ENCODE measurements at regions not wholly inside any gene's neighbourhood (a gene's known extent, or its start where the extent isn't known, plus 50 kb on each side); places are given as distances from the start of the nearest gene placed in this dataset.
"Not testable (repeated sequence)": the region's sequence is repeated elsewhere in the genome, so short reads cannot be mapped to it uniquely, and the experiment has no call there.

DNA sequence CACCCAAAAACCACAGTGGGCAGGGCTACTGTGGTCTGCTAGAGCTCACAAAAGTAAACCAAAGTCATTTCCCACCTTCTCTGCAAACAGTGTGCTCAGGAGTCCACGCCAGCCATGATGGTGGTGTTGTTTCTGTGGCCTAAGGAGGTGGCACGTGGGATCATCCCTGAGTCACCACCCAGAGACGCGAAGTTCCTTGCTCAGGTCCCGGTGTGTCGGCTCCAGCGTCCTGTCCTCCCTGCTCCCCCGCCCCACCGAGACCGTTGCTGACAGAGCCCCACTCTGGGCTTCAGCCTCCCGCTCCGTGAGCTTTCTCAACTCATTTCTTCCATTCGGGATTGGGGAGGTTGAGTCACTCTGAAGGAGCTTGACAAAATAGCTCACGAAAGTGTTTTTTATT is 118.7 kb downstream of the NPTX2 start:
- H3K23ac ChIP-seq (ENCODE audit: low read length in 2 of 2): no peak overlapping the region
- H2AK5ac ChIP-seq (ENCODE audit: low read length, severe bottlenecking): no peak overlapping the region
- H4K8ac ChIP-seq (ENCODE audit: low read length): no peak overlapping the region
- WGBS: 86% methylated on average over 14 of the region's 14 CpGs
- H2BK120ac ChIP-seq (ENCODE audit: low read depth, low read length): no peak overlapping the region
- H3K9ac ChIP-seq (ENCODE audit: low read length): no peak overlapping the region
- H2BK15ac ChIP-seq (ENCODE audit: low read depth, poor library complexity, severe bottlenecking): no peak overlapping the region
- no peak overlapping the region for H4K91ac ChIP-seq (ENCODE audit: low read length)
- peaks cover 0 to under 1% of the 10 kb centered on the region in 2 experiments for H3K27me3 ChIP-seq (ENCODE audit: control insufficient read depth in 1 of 2, insufficient read depth in 1 of 2, low read length in 2 of 2)
- no peaks in the 10 kb centered on the region for H3K36me3 ChIP-seq (ENCODE audit: control insufficient read depth in 1 of 2, insufficient read depth in 2 of 2, low read depth in 1 of 2, low read length in 2 of 2)
- H3K4me3 ChIP-seq (ENCODE audit: insufficient read depth in 1 of 2, low read depth in 1 of 2, low read length in 2 of 2): no peak overlapping the region
- no peak overlapping the region for H3K18ac ChIP-seq (ENCODE audit: low read depth in 1 of 2, low read length in 2 of 2)
- H2BK12ac ChIP-seq (ENCODE audit: low read length in 2 of 2): no peak overlapping the region
- H2BK5ac ChIP-seq (ENCODE audit: low read depth, low read length, poor library complexity, severe bottlenecking): no peak overlapping the region
- no peaks in the 10 kb centered on the region for H3K4me1 ChIP-seq (ENCODE audit: control insufficient read depth, insufficient read depth, low read depth, low read length)
- H3K9me3 ChIP-seq (ENCODE audit: control insufficient read depth, low read length): peaks cover 3% of the 10 kb centered on the region
- no peak overlapping the region for H3K4me2 ChIP-seq (ENCODE audit: low read length, poor library complexity, severe bottlenecking)
- no peak overlapping the region for H3K27ac ChIP-seq (ENCODE audit: low read length, poor library complexity, severe bottlenecking)
- no peaks in the 10 kb centered on the region for H3K79me1 ChIP-seq (replicated peaks; ENCODE audit: low read length, poor library complexity, severe bottlenecking)
- no peak overlapping the region for H3K14ac ChIP-seq (ENCODE audit: low read length in 2 of 2)
- no peak overlapping the region for H3K4ac ChIP-seq (ENCODE audit: low read depth in 1 of 2, low read length in 2 of 2)
- no peak for DNase-seq
- H2AFZ ChIP-seq (ENCODE audit: low read depth, low read length): no peak overlapping the region

DNA sequence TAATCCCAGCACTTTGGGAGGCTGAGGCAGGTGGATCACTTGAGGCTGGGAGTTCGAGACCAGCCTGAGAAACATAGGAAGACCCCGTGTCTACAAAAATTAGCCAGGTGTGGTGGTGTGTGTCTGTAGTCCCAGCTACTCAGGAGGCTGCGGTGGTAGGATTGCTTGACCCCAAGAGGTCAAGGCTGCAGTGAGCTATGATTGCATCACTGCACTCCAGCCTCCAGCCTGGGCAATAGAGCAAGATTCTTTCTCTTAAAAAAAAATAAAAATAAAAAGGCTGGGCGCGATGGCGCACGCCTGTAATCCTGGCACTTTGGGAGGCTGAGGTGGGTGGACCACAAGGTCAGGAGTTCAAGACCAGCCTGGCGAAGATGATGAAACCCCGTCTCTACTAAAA is 119.4 kb downstream of the NPTX2 start:
- not testable (repeated sequence) for H3K4me2 ChIP-seq (ENCODE audit: low read length, poor library complexity, severe bottlenecking); H3K14ac ChIP-seq (ENCODE audit: low read length in 2 of 2); H3K18ac ChIP-seq (ENCODE audit: low read depth in 1 of 2, low read length in 2 of 2); H3K4me1 ChIP-seq (ENCODE audit: control insufficient read depth, insufficient read depth, low read depth, low read length); H3K4ac ChIP-seq (ENCODE audit: low read depth in 1 of 2, low read length in 2 of 2); H3K4me3 ChIP-seq (ENCODE audit: insufficient read depth in 1 of 2, low read depth in 1 of 2, low read length in 2 of 2); H3K9me3 ChIP-seq (ENCODE audit: control insufficient read depth, low read length); H2BK120ac ChIP-seq (ENCODE audit: low read depth, low read length); H3K27ac ChIP-seq (ENCODE audit: low read length, poor library complexity, severe bottlenecking); H3K27me3 ChIP-seq (ENCODE audit: control insufficient read depth in 1 of 2, insufficient read depth in 1 of 2, low read length in 2 of 2); H3K9ac ChIP-seq (ENCODE audit: low read length); H2AFZ ChIP-seq (ENCODE audit: low read depth, low read length); DNase-seq; H2BK5ac ChIP-seq (ENCODE audit: low read depth, low read length, poor library complexity, severe bottlenecking); H2BK15ac ChIP-seq (ENCODE audit: low read depth, poor library complexity, severe bottlenecking); H3K36me3 ChIP-seq (ENCODE audit: control insufficient read depth in 1 of 2, insufficient read depth in 2 of 2, low read depth in 1 of 2, low read length in 2 of 2); H2BK12ac ChIP-seq (ENCODE audit: low read length in 2 of 2); H3K23ac ChIP-seq (ENCODE audit: low read length in 2 of 2); H3K79me1 ChIP-seq (replicated peaks; ENCODE audit: low read length, poor library complexity, severe bottlenecking); H4K8ac ChIP-seq (ENCODE audit: low read length); H4K91ac ChIP-seq (ENCODE audit: low read length); H2AK5ac ChIP-seq (ENCODE audit: low read length, severe bottlenecking)
- 90% methylated on average over 6 of the region's 9 CpGs for WGBS

DNA sequence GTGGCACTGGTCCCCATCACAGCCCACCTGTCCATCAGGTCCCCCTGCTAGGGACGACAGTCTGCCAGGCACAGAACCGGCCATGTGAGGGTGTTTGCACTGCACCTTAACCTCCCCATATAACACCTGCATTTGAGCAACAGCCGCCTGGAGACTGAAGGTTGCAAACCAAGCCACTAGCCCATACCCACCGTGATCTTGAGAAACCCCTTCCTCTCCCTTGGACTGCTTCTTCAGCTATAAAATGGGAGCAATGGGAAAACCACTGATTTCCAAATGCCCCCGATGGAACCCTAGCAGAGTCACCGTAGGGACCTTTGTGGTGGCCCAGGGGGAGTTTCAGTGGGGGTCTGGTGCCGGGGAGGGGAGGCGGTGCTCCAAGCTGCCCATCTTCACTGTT is 120.1 kb downstream of the NPTX2 start:
- Histone ChIP-seq H4K91ac (ENCODE audit: low read length) (no peak overlapping the region), H2BK15ac (ENCODE audit: low read depth, poor library complexity, severe bottlenecking) (no peak overlapping the region), H3K9ac (ENCODE audit: low read length) (no peak overlapping the region), H2BK120ac (ENCODE audit: low read depth, low read length) (no peak overlapping the region), H3K27ac (ENCODE audit: low read length, poor library complexity, severe bottlenecking) (no peak overlapping the region), H3K4me3 (ENCODE audit: insufficient read depth in 1 of 2, low read depth in 1 of 2, low read length in 2 of 2) (no peak overlapping the region), H2BK5ac (ENCODE audit: low read depth, low read length, poor library complexity, severe bottlenecking) (no peak overlapping the region), H3K14ac (ENCODE audit: low read length in 2 of 2) (no peak overlapping the region), H2AFZ (ENCODE audit: low read depth, low read length) (no peak overlapping the region), H3K4me1 (ENCODE audit: control insufficient read depth, insufficient read depth, low read depth, low read length) (no peaks in the 10 kb centered on the region), H2AK5ac (ENCODE audit: low read length, severe bottlenecking) (no peak overlapping the region), H3K23ac (ENCODE audit: low read length in 2 of 2) (no peak overlapping the region), H4K8ac (ENCODE audit: low read length) (no peak overlapping the region), H3K9me3 (ENCODE audit: control insufficient read depth, low read length) (peaks cover 3% of the 10 kb centered on the region), H3K4ac (ENCODE audit: low read depth in 1 of 2, low read length in 2 of 2) (no peak overlapping the region), H3K18ac (ENCODE audit: low read depth in 1 of 2, low read length in 2 of 2) (no peak overlapping the region), H2BK12ac (ENCODE audit: low read length in 2 of 2) (no peak overlapping the region), H3K4me2 (ENCODE audit: low read length, poor library complexity, severe bottlenecking) (no peak overlapping the region), H3K27me3 (ENCODE audit: control insufficient read depth in 1 of 2, insufficient read depth in 1 of 2, low read length in 2 of 2) (peaks cover 0 to 7% of the 10 kb centered on the region in 2 experiments), H3K79me1 (replicated peaks; ENCODE audit: low read length, poor library complexity, severe bottlenecking) (no peaks in the 10 kb centered on the region), H3K36me3 (ENCODE audit: control insufficient read depth in 1 of 2, insufficient read depth in 2 of 2, low read depth in 1 of 2, low read length in 2 of 2) (no peaks in the 10 kb centered on the region)
- DNase-seq: no peak
- WGBS: 78% methylated on average over 7 of the region's 8 CpGs

DNA sequence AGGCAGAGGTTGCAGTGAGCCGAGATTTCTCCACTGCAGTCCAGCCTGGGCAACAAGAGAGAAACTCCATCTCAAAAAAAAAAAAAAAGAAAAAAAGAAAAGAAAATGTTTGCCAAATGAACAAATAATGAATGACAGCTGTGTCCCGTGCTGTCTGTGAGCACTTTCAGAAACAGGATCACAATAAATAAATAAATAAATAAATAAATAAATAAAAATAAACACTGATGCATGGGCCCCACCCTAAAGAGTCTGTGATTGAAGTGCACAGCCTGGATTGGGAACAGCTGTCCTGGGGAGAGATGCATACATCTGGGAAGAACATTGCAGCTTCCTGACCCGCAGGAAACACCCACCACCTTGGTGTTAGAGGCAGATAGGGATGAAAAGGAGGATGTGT is 123.6 kb downstream of the NPTX2 start:
- Histone ChIP-seq H3K27me3 (ENCODE audit: control insufficient read depth in 1 of 2, insufficient read depth in 1 of 2, low read length in 2 of 2) (peaks cover 0 to 10% of the 10 kb centered on the region in 2 experiments), H3K14ac (ENCODE audit: low read length in 2 of 2) (no peak overlapping the region), H2AFZ (ENCODE audit: low read depth, low read length) (no peak overlapping the region), H3K4me3 (ENCODE audit: insufficient read depth in 1 of 2, low read depth in 1 of 2, low read length in 2 of 2) (no peak overlapping the region), H2BK5ac (ENCODE audit: low read depth, low read length, poor library complexity, severe bottlenecking) (no peak overlapping the region), H2BK15ac (ENCODE audit: low read depth, poor library complexity, severe bottlenecking) (no peak overlapping the region), H2AK5ac (ENCODE audit: low read length, severe bottlenecking) (no peak overlapping the region), H2BK12ac (ENCODE audit: low read length in 2 of 2) (no peak overlapping the region), H3K23ac (ENCODE audit: low read length in 2 of 2) (no peak overlapping the region), H3K4me1 (ENCODE audit: control insufficient read depth, insufficient read depth, low read depth, low read length) (no peaks in the 10 kb centered on the region), H4K91ac (ENCODE audit: low read length) (no peak overlapping the region), H4K8ac (ENCODE audit: low read length) (no peak overlapping the region), H3K9ac (ENCODE audit: low read length) (no peak overlapping the region), H3K27ac (ENCODE audit: low read length, poor library complexity, severe bottlenecking) (no peak overlapping the region), H3K4ac (ENCODE audit: low read depth in 1 of 2, low read length in 2 of 2) (no peak overlapping the region), H3K4me2 (ENCODE audit: low read length, poor library complexity, severe bottlenecking) (no peak overlapping the region), H3K36me3 (ENCODE audit: control insufficient read depth in 1 of 2, insufficient read depth in 2 of 2, low read depth in 1 of 2, low read length in 2 of 2) (no peaks in the 10 kb centered on the region), H3K79me1 (replicated peaks; ENCODE audit: low read length, poor library complexity, severe bottlenecking) (no peaks in the 10 kb centered on the region), H3K9me3 (ENCODE audit: control insufficient read depth, low read length) (peaks cover 3% of the 10 kb centered on the region), H2BK120ac (ENCODE audit: low read depth, low read length) (no peak overlapping the region), H3K18ac (ENCODE audit: low read depth in 1 of 2, low read length in 2 of 2) (no peak overlapping the region)
- 62% methylated on average over 1 of the region's 3 CpGs for WGBS
- DNase-seq: no peak

Measured in mesenchymal stem cell (in vitro differentiated cells and primary cell).